GM13976 (cell line): ENCODE measurements at regions not wholly inside any gene's neighbourhood (a gene's known extent, or its start where the extent isn't known, plus 50 kb on each side); places are given as distances from the start of the nearest gene placed in this dataset.

ENCODE experiments used
- DNase-seq: peaks from one replicate; pipeline ENCODE4 v3.0.0; 2012; ENCODE audit warnings: low spot score
- in situ Hi-C: fragments of 300-500 bp; cut with MboI; formaldehyde crosslinking; loops from one replicate; pipeline ENCODE4 v1.12.0; 2022; ENCODE audit warnings: low sequenced_read_pairs, mixed read lengths, inconsistent platforms; ENCODE audit not compliant: unreplicated experiment
- TF ChIP-seq, protein P1 (sequence below): IDR thresholded peaks from 2 replicates; pipeline ENCODE4 v1.5.1; 2012; ENCODE audit warnings: borderline replicate concordance, mild to moderate bottlenecking; ENCODE audit not compliant: insufficient read depth; ENCODE audit errors: extremely low read depth, missing control alignments, control extremely low read depth

- in situ Hi-C loops: loop anchor here (25.0 kb wide), 1 partner anchor 894 kb away; no protein-coding TSS in a partner anchor
- DNase-seq: no peak
- TF ChIP-seq, protein P1, sequence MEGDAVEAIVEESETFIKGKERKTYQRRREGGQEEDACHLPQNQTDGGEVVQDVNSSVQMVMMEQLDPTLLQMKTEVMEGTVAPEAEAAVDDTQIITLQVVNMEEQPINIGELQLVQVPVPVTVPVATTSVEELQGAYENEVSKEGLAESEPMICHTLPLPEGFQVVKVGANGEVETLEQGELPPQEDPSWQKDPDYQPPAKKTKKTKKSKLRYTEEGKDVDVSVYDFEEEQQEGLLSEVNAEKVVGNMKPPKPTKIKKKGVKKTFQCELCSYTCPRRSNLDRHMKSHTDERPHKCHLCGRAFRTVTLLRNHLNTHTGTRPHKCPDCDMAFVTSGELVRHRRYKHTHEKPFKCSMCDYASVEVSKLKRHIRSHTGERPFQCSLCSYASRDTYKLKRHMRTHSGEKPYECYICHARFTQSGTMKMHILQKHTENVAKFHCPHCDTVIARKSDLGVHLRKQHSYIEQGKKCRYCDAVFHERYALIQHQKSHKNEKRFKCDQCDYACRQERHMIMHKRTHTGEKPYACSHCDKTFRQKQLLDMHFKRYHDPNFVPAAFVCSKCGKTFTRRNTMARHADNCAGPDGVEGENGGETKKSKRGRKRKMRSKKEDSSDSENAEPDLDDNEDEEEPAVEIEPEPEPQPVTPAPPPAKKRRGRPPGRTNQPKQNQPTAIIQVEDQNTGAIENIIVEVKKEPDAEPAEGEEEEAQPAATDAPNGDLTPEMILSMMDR: no peak
These were observed 368.8 kb downstream of the ANKRD50 start for GRCh38 chr4:124343661-124344171.

- TF ChIP-seq, protein P1: no peak
- in situ Hi-C loops: no loop called here
- DNase-seq: no peak
These were observed 339.6 kb downstream of the ANKRD50 start for GRCh38 chr4:124372916-124373315.

GRCh38 chr4:124386163-124386562 is 326.4 kb downstream of the ANKRD50 start:
- in situ Hi-C loops: no loop called here
- DNase-seq: no peak
- TF ChIP-seq, protein P1: no peak

- TF ChIP-seq, protein P1: no peak
- no peak for DNase-seq
- in situ Hi-C loops: no loop called here
These were observed 325.9 kb downstream of the ANKRD50 start for GRCh38 chr4:124386648-124387047.

DNA sequence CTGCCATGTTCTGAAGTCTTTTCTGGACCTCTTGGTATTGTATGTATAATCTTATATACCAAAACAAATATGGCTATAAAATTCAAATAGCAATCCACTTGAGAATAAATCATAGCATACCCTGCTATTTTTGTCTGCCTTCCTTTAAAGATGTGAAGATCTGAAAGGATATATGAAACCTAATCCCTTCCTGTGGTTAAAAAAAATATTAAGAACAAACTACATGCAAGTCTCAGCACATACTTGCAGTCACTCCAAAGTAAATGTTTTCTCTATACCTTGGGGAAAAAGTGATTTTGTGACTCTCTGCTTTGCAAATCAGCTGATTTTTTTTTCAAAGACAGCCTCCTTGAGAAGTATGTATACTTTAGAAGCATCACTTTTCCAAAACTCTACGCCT is 322.9 kb downstream of the ANKRD50 start:
- TF ChIP-seq, protein P1: no peak
- in situ Hi-C loops: no loop called here
- no peak for DNase-seq

DNA sequence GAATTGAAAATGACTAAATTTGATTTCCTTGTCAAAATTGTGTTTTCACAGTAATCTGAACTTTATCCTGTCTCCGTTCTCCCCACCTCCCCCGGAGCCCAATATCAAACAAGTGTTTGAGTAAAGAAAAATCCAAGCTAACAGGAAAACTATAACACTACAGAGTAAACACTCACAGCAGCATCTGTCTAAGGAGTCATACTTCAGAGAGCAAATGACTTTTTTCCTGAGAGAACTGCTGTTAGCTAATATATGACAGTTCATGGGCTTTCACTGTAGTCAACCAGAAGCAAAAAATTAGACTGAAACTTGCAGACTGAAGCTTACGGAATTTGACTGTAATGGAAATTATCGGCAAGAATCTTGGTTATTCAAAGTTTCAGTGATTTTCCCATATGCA is 321.7 kb downstream of the ANKRD50 start:
- in situ Hi-C loops: no loop called here

More for the DNA sequence above, 321.7 kb downstream of the ANKRD50 start:
- no peak for DNase-seq
- TF ChIP-seq, protein P1: no peak
